SK-N-SH treated with all-trans-retinoic acid at 6 μM for 48 hours (cell line): ENCODE measurements at regions not wholly inside any gene's neighbourhood (a gene's known extent, or its start where the extent isn't known, plus 50 kb on each side); places are given as distances from the start of the nearest gene placed in this dataset.

ENCODE experiments used
- ATAC-seq: fragments of 200-7000 bp; cut with Tn5 transposase; 3 replicates; pipeline ENCODE4 v1.9.1; 2020; ENCODE audit warnings: mild to moderate bottlenecking, moderate library complexity
- ARNTL ChIP-seq: fragments of 450-650 bp; formaldehyde crosslinking; IDR thresholded peaks from 2 replicates; pipeline ENCODE4 v1.5.0; 2020; ENCODE audit warnings: low read depth, mild to moderate bottlenecking, moderate library complexity, borderline replicate concordance
- BACH2 ChIP-seq: fragments of 250-450 bp; sonication (Bioruptor Pico); IDR thresholded peaks from 2 replicates; pipeline ENCODE4 v1.9.0; 2021; ENCODE audit warnings: mild to moderate bottlenecking, borderline replicate concordance
- CREB5 ChIP-seq: fragments of 250-450 bp; sonication (Bioruptor Pico); IDR thresholded peaks from 2 replicates; pipeline ENCODE4 v1.5.1; 2020; ENCODE audit warnings: low read depth, mild to moderate bottlenecking, moderate library complexity
- CSDC2 ChIP-seq: fragments of 250-450 bp; sonication (Bioruptor Pico); IDR thresholded peaks from 2 replicates; pipeline ENCODE4 v1.5.0; 2020; ENCODE audit warnings: mild to moderate bottlenecking, moderate library complexity
- CSRNP3 ChIP-seq: fragments of 250-450 bp; sonication (Bioruptor Pico); IDR thresholded peaks from 2 replicates; pipeline ENCODE4 v1.5.1; 2021; ENCODE audit warnings: mild to moderate bottlenecking, moderate library complexity
- ESRRG ChIP-seq: fragments of 250-450 bp; sonication (Bioruptor Pico); IDR thresholded peaks from 2 replicates; pipeline ENCODE4 v1.6.1; 2021; ENCODE audit warnings: mild to moderate bottlenecking
- GLIS3 ChIP-seq: fragments of 250-450 bp; sonication (Bioruptor Pico); IDR thresholded peaks from 2 replicates; pipeline ENCODE4 v1.5.0; 2020; ENCODE audit warnings: mild to moderate bottlenecking, moderate library complexity
- ISL1 ChIP-seq: fragments of 250-450 bp; sonication (Bioruptor Pico); IDR thresholded peaks from 2 replicates; pipeline ENCODE4 v2.1.2; 2022; ENCODE audit warnings: mild to moderate bottlenecking, moderate library complexity
- OSR1 ChIP-seq: fragments of 250-450 bp; sonication (Bioruptor Pico); IDR thresholded peaks from 2 replicates; pipeline ENCODE4 v1.8.0; 2022; ENCODE audit warnings: moderate library complexity, mild to moderate bottlenecking, inconsistent platforms
- PATZ1 ChIP-seq: fragments of 250-450 bp; sonication (Bioruptor Pico); IDR thresholded peaks from 2 replicates; pipeline ENCODE4 v1.8.0; 2020; ENCODE audit warnings: mild to moderate bottlenecking, moderate library complexity, borderline replicate concordance
- PPARA ChIP-seq: fragments of 250-450 bp; sonication (Bioruptor Pico); IDR thresholded peaks from 2 replicates; pipeline ENCODE4 v1.5.0; 2020; ENCODE audit warnings: mild to moderate bottlenecking, borderline replicate concordance
- RARB ChIP-seq: fragments of 250-450 bp; sonication (Bioruptor Pico); IDR thresholded peaks from 2 replicates; pipeline ENCODE4 v1.8.0; 2021; ENCODE audit warnings: mild to moderate bottlenecking, moderate library complexity
- SNAI2 ChIP-seq: fragments of 250-450 bp; sonication (Bioruptor Pico); IDR thresholded peaks from 2 replicates; pipeline ENCODE4 v1.5.0; 2020; ENCODE audit warnings: mild to moderate bottlenecking, moderate library complexity
- TCF4 ChIP-seq: fragments of 250-450 bp; sonication (Bioruptor Pico); IDR thresholded peaks from 2 replicates; pipeline ENCODE4 v1.8.0; 2021; ENCODE audit warnings: mild to moderate bottlenecking, moderate library complexity, borderline replicate concordance
- TOX ChIP-seq: fragments of 250-450 bp; sonication (Bioruptor Pico); IDR thresholded peaks from 2 replicates; pipeline ENCODE4 v1.8.0; 2021; ENCODE audit warnings: mild to moderate bottlenecking, moderate library complexity, borderline replicate concordance
- TSHZ2 ChIP-seq: fragments of 250-450 bp; sonication (Bioruptor Pico); IDR thresholded peaks from 2 replicates; pipeline ENCODE4 v1.5.0; 2020; ENCODE audit warnings: mild to moderate bottlenecking, moderate library complexity
- ZC3H10 ChIP-seq: fragments of 250-450 bp; sonication (Bioruptor Pico); IDR thresholded peaks from 2 replicates; pipeline ENCODE4 v1.5.1; 2021; ENCODE audit warnings: mild to moderate bottlenecking, moderate library complexity
- ZFP3 ChIP-seq: fragments of 250-450 bp; sonication (Bioruptor Pico); IDR thresholded peaks from 2 replicates; pipeline ENCODE4 v1.5.0; 2020; ENCODE audit warnings: mild to moderate bottlenecking, moderate library complexity
- ZNF565 ChIP-seq: fragments of 450-650 bp; formaldehyde crosslinking; conservative IDR thresholded peaks from 2 replicates; pipeline ENCODE4 v1.5.0; 2020; ENCODE audit warnings: low read depth, mild to moderate bottlenecking, moderate library complexity
- ZNF70 ChIP-seq: fragments of 450-650 bp; formaldehyde crosslinking; IDR thresholded peaks from 2 replicates; pipeline ENCODE4 v1.5.0; 2020; ENCODE audit warnings: mild to moderate bottlenecking, moderate library complexity
- ZNF8 ChIP-seq: fragments of 450-650 bp; formaldehyde crosslinking; IDR thresholded peaks from 2 replicates; pipeline ENCODE4 v1.5.0; 2020; ENCODE audit warnings: mild to moderate bottlenecking, moderate library complexity

- no peak for ATAC-seq
- TF ChIP-seq OSR1 (no peak), ARNTL (CRISPR knock-in tag) (no peak), ZC3H10 (CRISPR knock-in tag) (no peak), ISL1 (CRISPR knock-in tag) (no peak), ESRRG (no peak), TSHZ2 (CRISPR knock-in tag) (no peak), CSDC2 (no peak), GLIS3 (CRISPR knock-in tag) (no peak), ZFP3 (CRISPR knock-in tag) (no peak), CREB5 (no peak), PATZ1 (CRISPR knock-in tag) (no peak), TOX (CRISPR knock-in tag) (no peak), PPARA (CRISPR knock-in tag) (no peak), CSRNP3 (CRISPR knock-in tag) (no peak), TCF4 (CRISPR knock-in tag) (no peak), RARB (CRISPR knock-in tag) (no peak), ZNF70 (no peak), ZNF565 (CRISPR knock-in tag) (no peak)
- TF ChIP-seq, all 23 proteins: peak for 0
Observed at GRCh38 chr10:42887734-42888503, 105.3 kb downstream of the BMS1 start.

GRCh38 chr10:42888504-42889095, 106.0 kb downstream of the BMS1 start:
- no peak for TF ChIP-seq ESRRG
- TF ChIP-seq RARB (CRISPR knock-in tag), result no peak
- no peak for TF ChIP-seq ISL1 (CRISPR knock-in tag)
- TF ChIP-seq ZNF8, result no peak
- no peak for TF ChIP-seq CSDC2
- no peak for TF ChIP-seq GLIS3 (CRISPR knock-in tag)
- no peak for TF ChIP-seq ARNTL (CRISPR knock-in tag)
- no peak for TF ChIP-seq BACH2 (CRISPR knock-in tag)
- TF ChIP-seq PPARA (CRISPR knock-in tag), result no peak
- no peak for TF ChIP-seq TSHZ2 (CRISPR knock-in tag)
- TF ChIP-seq ZFP3 (CRISPR knock-in tag), result no peak
- TF ChIP-seq TOX (CRISPR knock-in tag), result no peak
- no peak for TF ChIP-seq TCF4 (CRISPR knock-in tag)
- no peak for TF ChIP-seq SNAI2 (CRISPR knock-in tag)
- TF ChIP-seq ZNF565 (CRISPR knock-in tag), result no peak
- peak; percentile 42; the same call in 1 of the 3 replicates for ATAC-seq
